ENCODE measurements at regions not wholly inside any gene's neighbourhood (a gene's known extent, or its start where the extent isn't known, plus 50 kb on each side); places are given as distances from the start of the nearest gene placed in this dataset.
A peak's percentile ranks its signal among the peaks of the same experiment; 100 is the strongest.

GRCh38 chr5:135697959-135698345, 119.2 kb upstream of the CXCL14 start:
- no peak for DNase-seq

- DNase-seq = no peak
Measured at GRCh38 chr5:135697251-135697958, 118.6 kb upstream of the CXCL14 start.

GRCh38 chr5:135696317-135696716, 117.5 kb upstream of the CXCL14 start:
- DNase-seq = no peak

GRCh38 chr5:135695656-135696313, 117.0 kb upstream of the CXCL14 start:
- DNase-seq = no peak

- no peak for DNase-seq
Measured at GRCh38 chr5:135694906-135695305, 116.1 kb upstream of the CXCL14 start.

GRCh38 chr5:135694012-135694411, 115.2 kb upstream of the CXCL14 start:
- no peak for DNase-seq

- DNase-seq = no peak
Measured at GRCh38 chr5:135693371-135693955, 114.7 kb upstream of the CXCL14 start.

- DNase-seq = no peak
Measured at GRCh38 chr5:135691044-135691443, 112.3 kb upstream of the CXCL14 start.

- DNase-seq = no peak
Measured at GRCh38 chr5:135690466-135690865, 111.7 kb upstream of the CXCL14 start.

- no peak for DNase-seq
Measured at GRCh38 chr5:135689506-135689905, 110.7 kb upstream of the CXCL14 start.

GRCh38 chr5:135688385-135688784, 109.6 kb upstream of the CXCL14 start:
- no peak for DNase-seq

- no peak for DNase-seq
Measured at GRCh38 chr5:135683189-135683588, 104.4 kb upstream of the CXCL14 start.

GRCh38 chr5:135680713-135681112, 101.9 kb upstream of the CXCL14 start:
- DNase-seq = no peak

- DNase-seq = no peak
Measured at GRCh38 chr5:135678640-135679268, 100.0 kb upstream of the CXCL14 start.

- no peak for DNase-seq
Measured at GRCh38 chr5:135671966-135672365, 93.2 kb upstream of the CXCL14 start.

GRCh38 chr5:135671052-135671705, 92.4 kb upstream of the CXCL14 start:
- DNase-seq = peak in 1 of 2 donors; percentile 19

GRCh38 chr5:135670588-135670987, 91.8 kb upstream of the CXCL14 start:
- no peak for DNase-seq

- DNase-seq = no peak
Measured at GRCh38 chr5:135669416-135669815, 90.6 kb upstream of the CXCL14 start.

GRCh38 chr5:135667673-135668072, 88.9 kb upstream of the CXCL14 start:
- no peak for DNase-seq

GRCh38 chr5:135667204-135667603, 88.4 kb upstream of the CXCL14 start:
- no peak for DNase-seq

GRCh38 chr5:135662683-135663082, 83.9 kb upstream of the CXCL14 start:
- no peak for DNase-seq

- DNase-seq = no peak
Measured at GRCh38 chr5:135662061-135662481, 83.3 kb upstream of the CXCL14 start.

All from bone marrow (tissue), 2 donors.